HG03196 (cell line): ENCODE measurements at regions not wholly inside any gene's neighbourhood (a gene's known extent, or its start where the extent isn't known, plus 50 kb on each side); places are given as distances from the start of the nearest gene placed in this dataset.
"Not testable (repeated sequence)": the region's sequence is repeated elsewhere in the genome, so short reads cannot be mapped to it uniquely, and the experiment has no call there.

Experiments used
- ATAC-seq: cut with Tn5 transposase; IDR thresholded peaks from one replicate; pipeline ENCODE4 v1.9.1; 2021; ENCODE audit not compliant: unreplicated experiment

DNA sequence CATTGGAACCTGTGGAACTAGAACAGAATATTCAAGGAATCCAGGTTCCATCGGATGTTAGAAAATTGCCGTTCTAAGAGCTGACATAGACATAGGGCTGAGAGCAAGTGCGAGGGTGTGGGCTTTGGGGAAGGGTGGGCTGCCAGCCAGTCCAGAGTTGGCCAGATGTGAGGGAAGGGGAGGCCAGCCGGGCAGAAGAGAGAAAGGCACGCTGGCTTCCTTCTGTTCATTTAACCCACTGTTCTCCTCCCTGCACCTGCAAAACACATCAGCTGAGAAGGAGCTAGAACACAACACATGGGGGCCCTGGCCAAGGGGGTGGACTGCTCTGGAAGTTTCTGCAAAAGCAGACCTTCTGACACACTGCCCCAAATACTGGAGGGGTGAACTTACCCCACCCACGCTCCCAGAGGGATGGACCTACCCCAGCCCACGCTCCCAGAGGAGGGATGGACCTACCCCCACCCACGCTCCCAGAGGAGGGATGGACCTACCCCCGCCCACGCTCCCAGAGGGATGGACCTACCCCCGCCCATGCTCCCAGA, 98.0 kb downstream of the SHANK2 start:
- ATAC-seq = no peak

DNA sequence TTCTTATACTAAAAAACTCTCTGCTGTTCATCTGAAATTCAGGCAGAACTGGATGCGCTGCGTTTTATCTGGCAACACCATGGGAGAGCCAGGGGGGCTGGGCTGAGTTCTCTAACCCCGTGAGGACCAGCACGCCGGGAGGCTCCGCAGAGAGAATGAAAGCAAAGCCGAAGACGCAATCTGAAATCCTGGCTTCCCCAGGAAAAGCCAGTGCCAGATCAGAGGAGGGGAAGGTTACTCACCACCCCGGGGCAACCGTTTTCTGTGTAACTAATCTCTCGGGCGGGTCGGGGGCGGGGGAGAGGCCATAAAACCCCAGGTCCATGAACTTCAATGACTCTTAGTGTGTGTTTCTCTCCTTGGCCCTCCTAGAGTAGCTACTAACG, 99.4 kb downstream of the SHANK2 start:
- no peak for ATAC-seq

DNA sequence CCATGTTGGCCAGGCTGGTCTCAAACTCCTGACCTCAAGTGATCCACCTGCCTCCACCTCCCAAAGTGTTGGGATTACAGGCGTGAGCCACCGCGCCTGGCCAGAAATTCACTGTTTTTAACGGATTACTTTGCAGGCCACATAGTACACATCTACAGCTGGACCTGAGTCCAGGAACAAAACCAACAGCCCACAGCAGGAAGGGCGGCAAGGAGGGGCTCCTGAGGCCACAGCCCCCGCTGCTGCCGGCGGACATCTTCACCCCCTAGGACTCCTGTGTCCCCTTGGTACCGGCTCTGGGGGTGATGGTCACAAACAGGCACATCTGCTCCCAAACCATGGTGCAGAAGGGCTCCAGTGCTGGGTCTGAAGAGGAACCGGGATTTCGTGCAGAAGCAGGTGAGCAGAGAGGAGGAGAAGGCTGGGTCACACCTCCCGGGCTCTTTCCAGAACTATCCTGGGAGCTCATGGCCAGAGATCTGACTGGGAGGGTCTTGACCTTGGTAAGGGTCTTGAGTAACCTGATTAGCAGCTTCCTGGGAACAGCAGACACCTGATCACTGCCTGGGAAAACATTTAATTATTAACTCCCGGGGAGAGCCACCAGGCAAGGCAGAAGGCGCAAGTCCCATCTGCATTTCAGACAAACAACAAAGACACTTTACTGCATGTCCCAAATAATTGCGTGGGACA, 99.9 kb downstream of the SHANK2 start:
- ATAC-seq = not testable (repeated sequence)

DNA sequence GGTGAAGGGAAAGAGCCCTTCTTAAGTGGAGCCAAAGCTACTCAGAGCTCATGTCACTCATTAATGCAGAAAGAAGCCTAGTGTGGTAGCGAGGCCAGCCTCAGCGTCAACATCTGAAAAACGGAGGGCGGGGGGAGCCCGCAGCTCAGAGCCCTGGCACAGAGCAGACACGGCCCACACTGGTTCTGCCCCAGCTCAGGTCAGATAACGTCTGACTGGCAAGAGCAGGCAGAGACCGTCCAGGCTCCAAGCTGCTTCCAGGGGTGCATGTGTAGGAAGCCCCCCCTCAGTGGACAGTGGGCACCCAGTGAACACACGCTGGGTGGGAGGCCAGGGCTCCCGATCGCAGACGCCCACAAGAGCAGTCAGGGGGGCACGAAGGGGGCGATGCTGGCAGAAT, 100.8 kb downstream of the SHANK2 start:
- no peak for ATAC-seq

DNA sequence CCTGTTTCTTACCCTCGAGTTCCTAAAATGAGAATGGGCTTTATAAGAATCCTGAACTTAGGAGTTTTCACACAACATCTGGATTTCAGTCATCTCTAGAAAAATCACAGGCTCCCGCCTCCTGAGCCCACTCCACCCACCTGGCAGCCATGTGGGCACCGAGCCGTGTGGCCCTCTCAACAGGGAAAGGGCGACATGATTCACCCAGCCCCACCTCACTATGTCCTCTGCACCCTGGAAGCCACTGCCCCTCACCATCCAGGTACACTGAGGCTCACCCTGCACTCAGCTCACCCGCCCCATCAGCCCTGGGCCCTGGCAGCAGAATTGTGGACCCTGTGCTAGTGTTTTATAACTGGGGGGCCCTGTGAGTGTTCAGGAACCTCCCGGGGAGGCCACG, 101.5 kb downstream of the SHANK2 start:
- no peak for ATAC-seq

DNA sequence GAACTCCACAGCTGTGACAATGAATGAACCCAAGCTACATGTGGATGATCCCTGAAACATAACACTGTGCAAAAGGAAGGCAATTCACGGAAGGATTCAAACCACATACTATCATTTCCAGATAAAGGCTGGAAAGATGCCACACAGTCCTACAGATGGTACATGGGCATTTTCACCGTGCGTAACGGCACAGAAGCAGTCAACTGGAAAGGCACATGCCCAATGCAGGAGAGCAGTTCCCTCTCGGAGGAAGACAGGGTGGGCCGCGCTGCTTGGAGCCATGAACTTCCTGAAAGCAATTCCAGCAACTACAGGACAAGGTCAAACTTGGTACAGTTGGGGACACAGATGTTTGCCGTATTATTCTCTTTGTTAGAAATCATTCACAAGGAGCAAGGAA, 103.7 kb downstream of the SHANK2 start:
- no peak for ATAC-seq

DNA sequence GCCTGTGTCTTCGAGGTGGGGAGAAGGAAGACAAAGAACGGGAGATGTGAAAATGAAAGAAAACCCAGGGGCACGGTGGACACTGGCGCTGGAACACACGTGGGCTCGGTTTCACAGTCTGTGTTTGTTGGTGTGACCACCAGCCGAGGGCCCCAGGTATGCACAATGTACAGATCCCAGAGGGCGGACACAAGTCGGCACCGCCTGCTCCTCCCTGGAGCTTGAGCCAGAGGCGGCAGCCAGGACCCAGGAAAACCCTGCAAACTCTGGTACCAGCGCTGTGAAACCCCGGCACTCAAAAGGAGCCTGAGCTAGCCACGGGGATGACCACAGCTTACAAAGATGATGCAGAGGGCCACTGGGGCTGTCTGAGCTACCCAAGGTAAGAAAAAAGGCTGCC, 105.0 kb downstream of the SHANK2 start:
- no peak for ATAC-seq

DNA sequence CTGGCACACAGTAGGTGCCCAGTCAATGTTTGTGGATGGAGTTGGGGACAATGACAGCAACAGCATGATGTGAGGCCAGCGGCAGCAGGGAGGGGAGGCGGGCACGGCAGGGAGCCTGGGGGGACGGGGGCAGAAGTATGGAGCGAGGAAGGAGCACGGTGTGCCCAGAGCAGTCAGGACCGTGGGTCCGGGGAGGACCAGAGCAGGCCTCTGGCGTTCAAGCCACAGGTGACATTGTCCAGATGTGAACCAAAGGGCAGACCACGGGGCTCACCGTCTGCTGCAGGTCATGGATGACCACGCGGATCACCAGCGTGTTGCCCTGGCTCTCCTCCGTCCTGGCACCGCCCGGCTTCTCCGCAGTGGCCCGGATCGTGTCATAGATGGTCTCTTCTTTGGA, 105.5 kb downstream of the SHANK2 start:
- no peak for ATAC-seq

DNA sequence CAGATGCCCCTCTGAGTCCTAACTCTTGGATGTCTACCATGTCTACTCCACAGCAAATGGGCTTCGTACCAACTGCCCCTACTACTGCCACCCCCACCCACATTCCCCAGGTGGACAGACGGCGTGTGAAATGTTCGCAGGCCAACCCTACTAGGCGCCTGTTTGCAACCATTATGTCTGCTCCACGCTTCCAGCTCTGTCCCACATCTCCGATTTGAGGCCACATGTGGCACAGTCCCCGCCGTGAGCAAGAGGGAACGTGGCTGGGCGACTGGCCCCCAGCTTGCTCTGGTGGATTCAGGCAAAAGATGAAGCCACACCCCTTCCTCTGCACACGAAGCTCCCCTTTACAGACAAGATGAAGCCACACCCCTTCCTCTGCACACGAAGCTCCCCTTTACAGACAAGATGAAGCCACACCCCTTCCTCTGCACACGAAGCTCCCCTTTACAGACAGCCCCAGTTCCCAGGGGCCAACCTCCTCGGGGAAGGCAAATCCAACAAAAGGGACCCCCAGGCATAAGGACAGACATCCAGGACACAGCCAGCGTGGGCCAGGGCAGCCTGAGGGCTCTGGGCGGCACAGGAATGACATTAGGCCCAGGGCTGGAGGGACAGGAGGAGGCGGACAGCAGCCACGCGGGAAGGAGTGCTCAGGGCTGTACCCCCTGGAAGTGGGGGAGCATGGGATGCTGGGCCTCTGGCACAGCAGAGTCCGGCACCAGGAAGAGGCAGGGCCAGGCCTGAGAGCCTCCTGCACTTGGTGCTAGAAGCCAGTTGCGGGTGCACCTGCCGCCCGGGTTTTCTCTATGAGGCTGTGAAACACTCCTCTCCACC, 106.2 kb downstream of the SHANK2 start:
- no peak for ATAC-seq

DNA sequence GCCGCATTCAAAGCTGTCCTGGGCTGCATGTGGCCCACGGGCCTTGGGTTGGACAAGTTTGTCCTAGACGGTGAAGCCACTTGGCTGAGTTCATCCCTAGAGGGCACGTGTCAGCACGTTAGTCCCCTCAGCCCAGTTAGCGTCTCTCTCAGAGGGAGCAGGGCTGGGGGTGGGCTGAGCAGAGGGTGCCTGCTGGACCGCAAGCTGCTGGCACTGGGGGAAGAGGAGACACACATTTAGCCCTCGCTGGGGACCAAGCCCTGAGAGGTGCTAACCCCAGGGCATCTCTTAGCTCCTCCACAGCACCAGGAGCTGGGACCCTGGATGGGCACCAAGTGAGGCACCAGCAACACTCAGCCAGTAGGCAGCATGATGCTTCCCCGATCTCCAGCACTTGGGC, 107.0 kb downstream of the SHANK2 start:
- no peak for ATAC-seq

DNA sequence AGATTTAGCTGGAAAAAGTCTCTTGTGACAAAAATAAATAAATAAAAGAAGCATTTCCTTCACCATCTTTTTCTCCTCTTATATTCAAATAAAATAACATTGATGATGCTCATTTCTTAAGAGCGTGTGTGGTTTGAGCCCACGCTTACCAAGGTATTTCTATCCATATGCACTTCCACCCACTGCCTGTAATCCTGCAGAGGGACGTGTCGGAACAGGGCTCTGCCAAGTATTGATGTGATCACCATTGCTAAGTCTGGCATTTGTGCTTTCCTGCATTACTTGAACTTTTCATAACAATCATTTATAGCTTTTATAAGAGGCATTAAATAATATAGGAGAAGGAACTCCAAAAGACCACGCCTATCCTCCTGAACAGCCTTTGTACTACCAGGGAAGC, 107.6 kb downstream of the SHANK2 start:
- no peak for ATAC-seq

DNA sequence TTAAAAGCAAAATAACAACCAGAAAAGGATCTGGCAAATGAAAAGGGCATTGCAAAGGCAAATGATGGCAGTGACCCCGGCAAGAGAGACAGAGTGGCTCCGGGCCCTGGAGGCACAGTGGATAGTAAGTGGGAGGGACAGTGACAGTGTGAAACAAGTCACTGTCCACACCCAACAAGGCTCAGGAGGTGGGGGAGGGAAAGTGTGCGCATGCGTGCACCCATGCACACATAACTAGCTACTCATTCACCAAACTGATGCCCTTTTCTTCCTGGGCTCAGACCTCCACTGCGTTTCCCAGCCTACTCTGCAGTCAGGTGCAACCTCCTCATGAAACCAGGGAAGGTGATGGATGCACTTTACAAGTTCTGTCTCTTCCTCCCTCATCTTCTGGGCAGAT, 108.4 kb downstream of the SHANK2 start:
- ATAC-seq = no peak

DNA sequence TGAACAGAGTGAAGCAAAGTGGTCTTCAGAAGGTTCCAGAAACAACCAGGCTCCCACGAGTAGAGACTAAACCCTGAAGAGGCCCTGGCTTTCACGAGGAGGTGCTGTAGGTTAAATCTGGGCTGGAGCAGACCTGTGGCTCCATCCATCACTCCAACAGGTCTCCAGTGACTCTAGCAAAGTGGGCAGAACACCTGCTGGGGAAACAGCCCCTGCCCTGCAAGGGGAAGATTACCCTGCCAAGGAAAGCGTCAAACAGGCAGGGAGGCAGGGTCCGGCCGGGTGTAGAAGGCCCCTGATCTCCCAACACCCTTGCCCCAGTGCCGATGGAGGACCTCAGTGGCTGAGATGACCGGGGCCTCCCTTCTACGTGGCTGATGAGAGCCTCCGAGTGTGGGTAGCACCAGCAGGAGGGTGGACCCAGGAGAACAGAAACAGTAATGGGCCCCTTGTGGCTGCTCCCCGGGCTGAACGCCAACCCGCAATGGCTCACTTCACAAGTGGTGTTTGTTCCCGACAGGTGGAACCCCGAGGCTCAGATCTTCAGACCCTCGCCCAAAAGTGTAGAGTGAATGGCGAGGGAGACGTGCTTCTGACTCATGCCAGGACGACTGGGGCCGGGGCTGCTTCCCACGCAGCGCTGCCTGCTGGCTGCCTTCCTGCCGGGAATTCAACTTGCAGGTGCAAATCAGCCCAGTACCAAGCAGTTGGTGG, 112.0 kb downstream of the SHANK2 start:
- ATAC-seq = no peak

DNA sequence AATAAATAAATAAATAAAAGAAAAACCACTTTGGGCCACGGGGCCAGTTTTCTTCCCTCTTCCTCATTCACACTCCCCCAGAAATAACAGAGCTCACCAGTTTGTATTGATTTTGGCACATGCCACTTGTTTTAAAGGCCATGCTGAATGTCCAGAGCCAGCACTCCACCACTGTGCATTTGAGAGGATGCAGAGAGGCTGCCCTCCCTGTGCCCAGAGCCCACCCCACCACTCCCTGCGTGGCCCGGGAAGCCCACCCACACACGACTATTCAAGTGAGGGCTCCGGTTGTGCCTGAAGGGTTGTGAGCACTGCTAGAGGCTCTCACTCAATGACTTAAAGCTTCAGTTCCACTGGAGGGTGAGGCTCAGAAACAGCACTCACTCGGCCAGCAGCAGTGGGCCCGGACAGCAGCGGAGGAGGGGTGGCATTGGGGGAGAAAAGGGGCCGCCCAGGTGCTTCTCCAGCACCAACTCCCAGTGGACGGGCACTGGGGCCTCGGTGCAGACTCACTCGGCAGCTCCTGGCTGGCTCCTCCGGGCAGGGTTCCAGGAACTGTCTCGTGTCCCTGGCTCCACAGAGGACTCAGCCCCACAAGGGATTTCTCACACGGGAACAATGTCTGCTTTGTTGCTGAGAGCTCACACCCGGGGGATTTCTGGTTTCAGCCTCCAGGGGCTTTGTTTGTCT, 112.7 kb downstream of the SHANK2 start:
- ATAC-seq = no peak

DNA sequence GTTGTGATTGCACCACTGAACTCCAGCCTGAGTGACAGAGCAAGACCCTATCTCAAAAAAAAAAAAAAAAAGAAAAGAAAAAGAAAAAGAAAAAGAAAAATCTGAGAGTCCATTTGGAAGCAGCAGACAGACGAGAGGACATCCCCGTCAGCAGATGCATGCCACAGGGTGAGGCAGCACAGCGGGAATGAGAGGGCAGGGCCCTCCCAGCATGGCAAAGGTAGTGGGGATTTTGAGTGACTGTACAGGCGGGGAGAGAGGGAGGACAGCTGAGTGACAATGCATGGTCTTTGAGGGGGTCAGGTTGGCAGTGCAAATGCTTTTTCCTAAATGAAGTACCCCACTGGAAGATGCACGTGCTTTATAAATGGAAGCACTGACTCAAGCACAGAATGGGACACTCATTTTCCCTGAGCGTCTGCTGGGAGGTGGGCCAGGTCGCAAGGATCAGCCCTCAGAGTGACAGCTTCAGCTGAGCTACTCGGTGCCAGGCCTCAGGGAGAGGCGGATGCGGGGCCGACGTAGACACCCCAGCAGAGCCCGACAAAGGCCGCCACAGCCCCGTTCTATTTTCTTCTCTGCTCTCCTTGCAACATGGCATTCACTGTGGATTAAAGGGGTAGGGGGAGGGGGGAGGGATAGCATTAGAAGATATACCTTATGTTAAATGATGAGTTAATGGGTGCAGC, 113.5 kb downstream of the SHANK2 start:
- ATAC-seq = no peak

DNA sequence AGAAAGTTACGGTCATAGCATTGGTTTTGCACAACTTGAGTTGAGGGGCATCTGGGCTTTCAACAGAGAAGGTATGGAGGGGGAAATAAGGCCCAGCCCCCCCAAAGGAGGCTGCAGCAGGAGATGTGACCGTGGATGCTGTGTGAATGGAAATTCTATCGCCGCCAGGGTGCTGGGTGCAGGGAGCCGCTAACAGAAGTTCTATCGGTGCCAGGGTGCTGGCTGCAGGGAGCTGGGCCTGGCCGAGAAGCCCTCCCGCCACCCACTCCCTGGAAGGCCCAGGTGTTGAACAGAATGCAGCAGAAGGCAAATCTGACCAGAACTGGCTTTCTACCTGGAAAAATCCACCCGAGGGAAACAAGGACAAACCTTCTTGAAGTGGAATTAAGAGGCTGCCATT, 115.0 kb downstream of the SHANK2 start:
- no peak for ATAC-seq

DNA sequence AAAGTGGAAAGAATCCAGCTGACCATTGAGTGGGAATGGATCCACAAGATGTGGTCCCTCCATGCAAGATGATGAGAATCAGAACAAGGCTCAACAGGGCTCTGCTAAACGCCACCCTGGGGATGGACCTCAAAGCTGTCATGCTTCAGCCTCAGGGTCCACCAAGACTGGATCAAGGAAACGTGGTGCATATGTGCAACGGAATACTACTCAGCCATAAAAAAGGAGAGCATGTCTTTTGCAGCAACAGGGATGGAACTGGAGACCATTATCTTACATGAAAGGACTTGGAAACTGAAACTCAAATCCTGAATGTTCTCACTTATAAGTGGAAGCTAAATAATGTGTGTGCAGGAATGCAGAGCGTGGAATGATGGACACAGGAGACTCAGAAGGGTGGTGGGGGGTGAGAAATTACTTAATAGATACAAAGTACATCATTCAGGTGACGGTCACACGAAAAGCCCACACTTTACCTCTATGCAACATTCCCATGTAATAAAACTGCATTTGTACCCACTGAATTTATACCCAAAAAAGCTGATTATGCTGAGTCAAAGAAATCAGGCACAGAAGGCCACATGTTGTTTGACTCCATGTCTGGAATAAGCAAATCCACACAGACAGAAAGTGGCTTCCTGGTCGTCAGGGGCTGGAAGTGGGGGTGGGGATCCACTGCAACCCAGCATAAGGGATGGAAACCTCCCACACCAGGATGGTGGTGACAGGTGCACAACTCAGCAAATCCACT, 116.1 kb downstream of the SHANK2 start:
- ATAC-seq = no peak

DNA sequence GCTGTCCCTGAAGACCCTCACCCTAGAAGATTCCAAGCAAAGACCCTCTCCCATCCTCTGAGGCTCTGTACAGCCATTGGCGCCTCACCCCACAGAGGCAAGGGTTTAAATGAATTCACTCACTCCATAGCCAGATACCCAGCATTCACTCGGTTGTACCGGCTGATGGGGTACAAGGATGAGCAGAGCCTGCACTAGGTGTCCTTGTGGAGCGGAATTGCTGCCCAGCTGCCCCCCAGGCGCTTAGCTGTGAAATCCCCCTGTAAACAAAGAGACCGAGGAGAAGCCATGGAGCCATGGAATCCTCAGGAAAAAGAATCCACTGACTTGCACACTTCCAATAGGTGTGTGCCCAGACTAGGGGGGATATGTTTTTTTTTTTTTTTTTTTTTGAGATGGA, 117.3 kb downstream of the SHANK2 start:
- ATAC-seq = no peak

DNA sequence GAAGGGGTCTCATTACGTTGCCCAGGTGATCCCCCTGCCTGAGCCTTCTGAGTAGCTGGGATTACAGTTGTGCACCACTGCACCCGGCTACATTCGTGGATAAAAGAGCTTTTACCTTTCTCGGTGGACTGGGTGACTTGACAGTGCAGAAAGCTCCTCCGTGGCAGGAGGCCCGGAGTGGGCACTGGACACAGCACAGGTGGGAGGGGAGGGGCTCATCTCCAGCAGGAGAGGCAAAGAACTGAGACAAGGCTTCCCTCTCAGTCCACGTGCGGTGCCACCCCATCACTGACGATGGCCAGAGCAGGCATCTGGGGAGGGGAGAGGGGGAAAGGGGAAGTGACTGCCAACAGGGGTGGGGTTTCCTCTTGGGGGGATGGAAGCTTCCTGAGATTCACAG, 118.4 kb downstream of the SHANK2 start:
- ATAC-seq = no peak

DNA sequence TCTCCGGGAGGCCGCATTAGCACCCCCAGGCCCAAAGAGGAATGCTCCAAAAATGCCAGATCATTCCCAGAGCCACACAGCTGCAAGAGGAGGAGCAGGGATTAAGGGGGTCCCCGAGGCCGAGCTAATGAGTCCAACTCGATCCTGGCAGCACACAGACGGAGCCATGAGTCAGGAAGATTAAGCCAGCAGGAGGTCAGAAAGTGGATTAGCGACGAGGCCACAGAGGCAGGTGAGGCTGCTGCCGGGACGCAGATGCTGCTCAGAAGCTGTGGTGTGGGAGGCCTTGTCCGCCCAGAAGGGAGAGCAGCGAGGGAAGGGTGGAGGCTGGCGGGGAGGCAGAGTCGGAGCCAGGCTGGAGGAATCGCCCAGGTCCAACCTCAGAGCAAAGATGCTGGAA, 120.5 kb downstream of the SHANK2 start:
- ATAC-seq = no peak
